ENCODE measurements at regions not wholly inside any gene's neighbourhood (a gene's known extent, or its start where the extent isn't known, plus 50 kb on each side); places are given as distances from the start of the nearest gene placed in this dataset.
A peak's percentile ranks its signal among the peaks of the same experiment; 100 is the strongest.
"Not testable (repeated sequence)": the region's sequence is repeated elsewhere in the genome, so short reads cannot be mapped to it uniquely, and the experiment has no call there.

GRCh38 chr2:66242099-66242789 is 192.7 kb upstream of the MEIS1 start:
- no peak for ATAC-seq

DNA sequence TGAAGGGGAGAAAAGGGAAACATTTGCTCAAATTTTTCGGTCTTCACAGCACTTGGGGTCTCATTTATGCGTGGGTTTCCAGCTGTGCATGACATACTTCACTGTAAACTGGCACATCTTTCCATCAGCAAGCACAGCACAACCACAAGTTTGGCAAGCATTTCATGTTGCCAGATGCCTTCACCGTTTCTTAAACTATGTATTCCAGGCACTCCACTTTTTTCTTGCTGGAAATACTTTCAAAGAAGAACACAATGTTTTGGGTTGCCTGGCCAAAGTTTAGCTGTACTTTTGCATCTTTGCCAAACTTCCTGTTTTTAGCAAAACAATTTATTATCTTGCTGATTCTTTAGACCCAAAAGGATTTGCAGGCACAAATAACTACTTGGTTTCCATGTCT is 194.6 kb upstream of the MEIS1 start:
- no peak for ATAC-seq

- no peak for ATAC-seq
These were observed 195.3 kb upstream of the MEIS1 start for GRCh38 chr2:66239655-66240054.

GRCh38 chr2:66237803-66238379 is 197.0 kb upstream of the MEIS1 start:
- ATAC-seq: peak; percentile 18

GRCh38 chr2:66236816-66237802 is 197.8 kb upstream of the MEIS1 start:
- peak; percentile 57 for ATAC-seq

DNA sequence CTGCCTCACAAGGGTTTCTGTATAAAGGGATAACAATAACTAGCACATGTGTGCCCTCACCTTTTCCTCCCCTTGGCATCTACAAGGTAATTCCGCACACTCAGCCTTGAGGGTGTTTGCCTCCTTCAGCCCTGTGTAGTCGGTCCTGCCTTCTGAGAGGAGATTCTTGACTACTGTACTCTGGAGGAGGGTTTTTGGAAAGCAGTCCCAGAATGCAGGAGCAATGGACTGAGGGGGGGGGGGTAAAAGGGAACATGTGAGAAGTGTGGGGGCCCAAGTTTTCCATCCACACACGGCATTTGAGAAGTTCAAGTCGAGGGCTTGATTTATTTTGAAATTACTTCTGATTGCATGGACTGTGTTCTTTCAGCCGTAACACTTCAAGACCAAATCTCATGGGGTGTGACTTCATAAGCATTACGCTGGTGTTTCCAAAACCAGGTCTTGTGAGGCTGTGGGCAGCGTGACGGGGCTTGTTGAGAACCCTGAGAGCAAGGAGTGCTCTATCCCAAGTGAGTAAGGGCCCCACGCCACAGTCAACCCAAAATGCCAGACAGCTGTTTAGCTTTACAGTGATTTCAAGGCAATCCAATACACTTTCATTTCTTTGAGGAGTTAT is 198.7 kb upstream of the MEIS1 start:
- ATAC-seq: peak; percentile 36

DNA sequence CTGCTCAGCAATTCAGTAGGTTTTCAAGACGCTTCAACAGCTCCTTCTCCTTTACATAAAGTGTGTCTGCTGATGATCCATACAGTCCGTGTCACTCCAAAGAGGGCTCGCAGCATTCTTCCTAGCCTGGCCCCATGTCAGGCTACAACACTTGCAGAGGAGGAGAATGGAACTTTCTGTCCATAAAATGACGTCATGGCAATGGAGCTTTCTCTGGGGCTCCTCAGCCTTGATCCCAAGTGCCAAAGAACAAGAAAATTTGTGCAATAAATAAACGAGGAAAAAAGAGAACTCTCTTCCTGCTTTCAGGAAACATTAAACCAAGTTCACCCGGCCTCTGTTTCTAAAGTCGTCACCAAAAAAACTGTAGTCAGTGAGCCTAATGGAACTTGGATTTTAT is 199.5 kb upstream of the MEIS1 start:
- no peak for ATAC-seq

GRCh38 chr2:66233981-66234380 is 200.9 kb upstream of the MEIS1 start:
- ATAC-seq: peak; percentile 82

- no peak for ATAC-seq
These were observed 206.8 kb upstream of the MEIS1 start for GRCh38 chr2:66228128-66228547.

GRCh38 chr2:66217039-66217585 is 217.8 kb upstream of the MEIS1 start:
- no peak for ATAC-seq

DNA sequence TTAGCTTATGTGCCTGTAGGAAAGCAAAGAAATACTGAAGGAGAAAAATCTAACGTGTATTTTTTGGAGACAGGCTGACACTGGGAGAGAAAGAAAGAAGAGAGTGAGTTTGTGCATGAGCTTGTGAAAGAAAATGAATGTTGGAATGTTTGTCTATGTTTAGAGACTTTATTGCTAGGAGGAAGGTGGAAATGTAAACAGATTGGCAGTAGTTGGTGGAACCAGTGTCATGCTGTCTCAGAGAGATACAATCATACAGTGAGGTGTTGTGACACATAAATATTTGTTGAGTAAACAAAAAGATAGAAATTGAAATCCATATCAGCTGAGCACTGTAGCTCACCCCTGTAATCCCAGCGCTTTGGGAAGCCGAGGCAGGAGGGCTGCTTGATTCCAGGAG is 222.2 kb upstream of the MEIS1 start:
- ATAC-seq: no peak

DNA sequence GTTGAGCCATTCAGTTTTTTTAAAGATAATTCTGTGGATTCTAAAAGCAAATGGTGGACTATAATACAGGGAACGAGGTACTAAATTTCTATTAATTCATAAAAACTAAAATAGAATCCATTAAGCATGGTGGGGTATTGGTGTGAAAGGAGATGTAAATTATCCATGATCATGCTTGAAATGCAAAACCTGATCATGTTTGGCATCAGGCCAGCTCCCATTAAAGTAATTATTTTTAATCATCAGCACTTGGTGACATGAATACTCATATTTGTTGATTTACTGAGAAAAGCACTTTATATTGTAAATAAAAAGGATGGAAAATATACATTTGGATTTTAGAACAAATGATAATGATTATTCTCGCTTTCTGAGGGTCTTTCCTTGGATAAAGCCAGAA is 232.3 kb upstream of the MEIS1 start:
- no peak for ATAC-seq

- no peak for ATAC-seq
These were observed 233.7 kb upstream of the MEIS1 start for GRCh38 chr2:66201242-66201641.

DNA sequence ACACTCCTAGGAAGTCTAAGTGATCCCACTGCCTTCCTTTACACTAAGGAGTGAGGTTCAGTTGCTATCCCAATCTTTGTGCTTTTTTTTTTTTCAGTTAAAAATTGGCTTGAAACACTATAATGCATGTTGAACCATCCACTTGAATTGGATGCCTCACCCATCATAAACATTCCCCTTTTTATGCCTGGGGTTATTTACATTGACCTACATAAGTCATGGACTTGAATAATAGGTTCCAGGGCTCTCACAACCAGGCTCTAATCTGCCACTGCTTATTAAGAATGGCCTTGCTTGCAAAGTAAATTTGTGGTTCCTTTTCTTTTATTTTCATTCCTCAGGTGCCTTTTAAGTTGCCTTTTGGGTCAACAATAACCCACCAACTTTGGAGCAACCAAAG is 236.1 kb upstream of the MEIS1 start:
- peak; percentile 69 for ATAC-seq

- no peak for ATAC-seq
These were observed 242.0 kb upstream of the MEIS1 start for GRCh38 chr2:66192888-66193287.

DNA sequence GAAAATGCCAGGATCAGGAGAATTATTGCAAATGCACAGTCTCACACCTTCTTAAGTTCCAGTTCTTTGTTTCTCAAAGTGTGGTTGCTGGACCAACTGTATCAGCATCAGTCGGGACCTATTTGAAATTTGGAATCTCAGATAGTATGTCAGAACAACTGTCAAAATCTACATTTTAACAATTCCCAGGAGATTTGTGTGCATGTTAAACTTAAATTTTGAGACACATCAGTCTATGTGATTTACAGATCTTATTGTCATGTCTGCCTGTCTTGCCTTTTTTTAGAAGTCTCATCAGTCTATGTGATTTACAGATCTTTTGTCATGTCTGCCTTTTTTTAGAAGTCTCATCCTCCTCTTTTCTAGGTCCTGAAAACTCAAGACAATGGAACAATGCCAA is 243.6 kb upstream of the MEIS1 start:
- ATAC-seq: no peak

DNA sequence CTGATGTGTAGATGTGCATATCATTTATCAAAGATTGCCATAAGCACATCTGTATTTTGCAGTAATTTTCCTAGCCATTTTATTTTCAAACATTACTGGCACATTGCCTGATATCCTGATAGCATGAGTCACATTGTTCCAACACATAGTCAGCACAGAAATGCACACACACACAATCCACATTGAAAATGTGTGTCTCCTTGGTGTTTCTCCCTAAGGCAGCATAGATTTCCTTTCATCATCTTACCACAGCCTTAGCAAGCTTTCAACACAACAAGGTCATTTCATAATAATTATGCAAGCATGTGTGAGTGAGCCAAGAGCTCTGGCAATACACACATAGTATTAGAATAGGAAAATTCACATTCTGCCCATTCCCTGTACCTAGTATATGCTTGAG is 245.4 kb upstream of the MEIS1 start:
- peak; percentile 88 for ATAC-seq

DNA sequence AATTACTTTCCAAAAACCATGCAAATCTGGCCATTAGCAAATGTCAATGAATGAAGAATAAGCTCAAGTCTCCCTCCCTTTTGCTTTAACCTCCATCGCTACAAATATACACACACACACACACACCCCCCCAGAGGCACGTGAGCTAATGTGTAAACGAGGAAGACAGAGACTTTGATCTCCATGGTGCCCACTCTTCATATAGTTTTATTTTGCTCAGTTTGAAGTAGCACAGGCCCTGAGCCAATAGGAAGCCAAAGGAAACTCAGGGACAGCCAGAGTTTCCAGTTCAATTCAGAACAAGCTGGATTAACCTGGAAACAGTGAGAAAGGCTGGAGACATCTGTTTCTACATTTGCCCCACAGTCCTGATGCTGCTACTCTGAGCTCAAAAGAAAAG is 248.4 kb upstream of the MEIS1 start:
- ATAC-seq: no peak

DNA sequence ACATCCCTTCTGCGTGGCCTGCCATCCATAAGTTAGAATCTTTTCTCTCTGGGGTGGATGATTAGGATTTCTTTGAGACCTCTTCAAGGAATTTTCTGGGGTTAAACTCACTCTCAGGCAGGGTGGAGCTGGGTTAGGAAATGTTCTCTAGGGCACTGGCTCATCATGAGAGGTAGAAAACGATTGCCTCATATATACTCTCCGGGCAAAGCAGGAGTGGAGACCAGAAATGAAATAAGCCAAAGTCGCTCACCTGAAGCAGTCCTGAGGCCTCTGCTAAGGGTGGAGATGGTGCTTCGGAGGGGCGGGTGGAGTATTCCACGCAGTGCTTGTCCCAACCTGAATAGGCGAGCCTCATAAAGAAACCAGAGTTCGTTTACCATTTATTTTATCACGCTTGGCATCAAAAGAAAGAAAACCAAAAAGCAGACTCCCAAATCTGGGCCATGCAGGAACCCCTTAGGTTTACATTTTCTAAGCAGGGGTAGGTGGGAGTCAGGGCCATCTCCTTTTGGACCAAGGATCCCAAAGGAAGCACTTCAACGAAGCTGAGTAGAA is 249.3 kb upstream of the MEIS1 start:
- ATAC-seq: peak; percentile 91

GRCh38 chr2:66177128-66177796 is 257.7 kb upstream of the MEIS1 start:
- ATAC-seq: not testable (repeated sequence)

- peak; percentile 80 for ATAC-seq
These were observed 260.4 kb upstream of the MEIS1 start for GRCh38 chr2:66174491-66174890.

- peak; percentile 60 for ATAC-seq
These were observed 261.3 kb upstream of the MEIS1 start for GRCh38 chr2:66173645-66174044.

All from esophagus mucosa (tissue), 1 donor.